Breast epithelium (tissue), 3 donors: ENCODE measurements at regions not wholly inside any gene's neighbourhood (a gene's known extent, or its start where the extent isn't known, plus 50 kb on each side); places are given as distances from the start of the nearest gene placed in this dataset.

Experiments
- CTCF ChIP-seq, 3 donors: fragments of 450-650 bp; IDR thresholded peaks; one replicate each; pipeline ENCODE4 v1.5.1; 2016 to 2017; ENCODE audit warnings: antibody characterized with exemption in 3 of 3, mild to moderate bottlenecking in 3 of 3, moderate library complexity in 3 of 3
- POLR2A ChIP-seq: fragments of 450-650 bp; IDR thresholded peaks from one replicate; pipeline ENCODE4 v1.6.1; 2016; ENCODE audit warnings: antibody characterized with exemption, mild to moderate bottlenecking, moderate library complexity
- POLR2AphosphoS5 ChIP-seq, 3 donors: sonication (generic); formaldehyde crosslinking; IDR thresholded peaks; one replicate each; pipeline ENCODE4 v1.6.1; 2017; ENCODE audit warnings: antibody characterized with exemption in 3 of 3

GRCh38 chr14:28098856-28099255 is 667.7 kb upstream of the FOXG1 start:
- no peak for TF ChIP-seq CTCF (IDR thresholded peaks at IDR 0.05)
- no peak for TF ChIP-seq POLR2AphosphoS5 (IDR thresholded peaks at IDR 0.05)
- TF ChIP-seq POLR2A: no peak
